Gastrocnemius medialis (tissue), 4 donors: ENCODE measurements at regions not wholly inside any gene's neighbourhood (a gene's known extent, or its start where the extent isn't known, plus 50 kb on each side); places are given as distances from the start of the nearest gene placed in this dataset.

Experiments used
- ATAC-seq, 2 donors: fragments of 150-250 bp; one replicate each; pipeline ENCODE4 v1.9.1; 2016
- DNase-seq, 2 donors: peaks; one replicate each; pipeline ENCODE4 v3.0.0-alpha.2; 2019
- H3K27ac ChIP-seq, 4 donors: fragments of 200-600 bp; sonication (generic); 1 replicate in 1 of 4; 2 replicates in 3 of 4; pipeline ENCODE4 v1.5.1; 2016 to 2018; ENCODE audit warnings: mild to moderate bottlenecking in 2 of 4, moderate library complexity in 1 of 4
- H3K27me3 ChIP-seq, 3 donors: fragments of 200-600 bp; sonication (generic) in 2 of 3; 1 replicate in 1 of 3; 2 replicates in 2 of 3; pipeline versions ENCODE4 v1.5.1 to v1.6.0; 2016 to 2019; ENCODE audit warnings: mild to moderate bottlenecking in 1 of 3, moderate library complexity in 1 of 3
- H3K36me3 ChIP-seq, 2 donors: fragments of 200-600 bp; sonication (generic) in 1 of 2; one replicate each; pipeline ENCODE4 v1.5.1; 2017 to 2018
- H3K4me1 ChIP-seq, 2 donors: fragments of 200-600 bp; sonication (generic) in 1 of 2; one replicate each; pipeline ENCODE4 v1.5.1; 2016 to 2017; ENCODE audit warnings: mild to moderate bottlenecking in 2 of 2
- H3K4me3 ChIP-seq, 4 donors: fragments of 200-600 bp; sonication (generic) in 3 of 4; 1 replicate in 1 of 4; 2 replicates in 3 of 4; pipeline ENCODE4 v1.5.1; 2016 to 2019; ENCODE audit warnings: mild to moderate bottlenecking in 2 of 4
- H3K9me3 ChIP-seq, 3 donors: fragments of 200-600 bp; sonication (generic) in 2 of 3; 1 replicate in 1 of 3; 2 replicates in 2 of 3; pipeline ENCODE4 v1.5.1; 2016 to 2019
- POLR2A ChIP-seq, 2 donors: fragments of 450-650 bp; IDR thresholded peaks; one replicate each; pipeline ENCODE4 v1.6.1; 2017; ENCODE audit warnings: antibody characterized with exemption in 2 of 2, mild to moderate bottlenecking in 2 of 2, moderate library complexity in 2 of 2
- in situ Hi-C, 4 donors: fragments of 200-750 bp; cut with MboI; loops; one replicate each; pipeline versions ENCODE4 v1.15.0 to v1.8.0; 2017; ENCODE audit warnings: low sequenced_read_pairs in 4 of 4
- intact Hi-C: fragments of 100-400 bp; cut with DNase I; formaldehyde crosslinking; loops from one replicate; pipeline ENCODE4 v1.15.1; 2023; ENCODE audit warnings: low total_unique reads
- TF ChIP-seq, protein P1 (sequence below), 5 experiments: fragments of 450-650 bp in 3 of 5; fragments of 200-600 bp in 2 of 5; sonication (generic) in 2 of 5; IDR thresholded peaks in 4 of 5; conservative IDR thresholded peaks in 1 of 5; 1 replicate in 4 of 5; 2 replicates in 1 of 5; pipeline ENCODE4 v1.5.1; 2016 to 2019; ENCODE audit warnings: antibody characterized with exemption in 5 of 5, mild to moderate bottlenecking in 3 of 5, moderate library complexity in 3 of 5

DNA sequence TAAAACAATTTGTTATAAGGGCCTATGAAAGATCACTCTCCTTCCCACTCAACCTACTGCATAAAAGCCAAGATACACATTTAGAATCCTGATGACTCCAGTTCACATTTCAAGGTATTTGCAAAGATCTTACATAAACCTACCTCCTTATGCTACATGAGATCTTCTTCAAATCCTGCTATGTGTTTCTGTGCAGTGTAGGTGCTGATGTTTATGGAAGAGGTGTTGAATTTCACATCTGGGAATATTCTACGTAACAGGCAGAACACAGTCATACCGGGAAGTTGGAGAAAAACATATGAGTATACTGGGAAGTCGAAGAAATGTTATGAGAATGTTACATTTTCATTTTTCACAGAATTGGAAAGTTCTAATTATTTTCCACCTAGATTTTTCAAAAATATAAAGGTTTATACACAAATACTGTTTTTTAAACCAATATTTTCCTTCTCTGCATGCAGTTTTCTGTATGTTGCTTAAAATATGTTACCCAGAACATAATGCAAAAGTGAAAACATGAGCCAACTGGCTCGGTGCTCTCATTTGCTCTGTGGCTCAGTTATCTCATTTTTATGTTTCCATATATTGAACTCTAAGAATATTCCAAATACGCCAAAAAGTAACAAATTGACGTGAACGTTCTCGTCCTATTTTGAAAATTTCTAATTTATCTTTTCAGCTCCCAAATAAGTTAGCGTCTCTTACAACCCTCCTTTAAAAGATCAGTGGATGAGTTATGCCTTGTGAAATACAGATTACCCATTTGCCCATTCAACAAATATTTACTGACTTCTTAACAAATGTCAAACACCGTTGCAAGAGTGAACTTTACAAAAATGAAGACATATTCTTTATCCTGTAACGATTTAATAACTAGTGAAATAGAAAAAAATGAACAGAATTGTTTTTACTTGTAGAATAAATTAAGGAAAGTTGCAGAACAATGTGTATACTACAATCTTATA lies 899.3 kb downstream of the STIM2 start:
- in situ Hi-C loops (no loop called here), intact Hi-C loops (no loop called here)
- no peak overlapping the region for H3K4me3 ChIP-seq
- H3K27ac ChIP-seq, result no peak overlapping the region
- no peaks in the 10 kb centered on the region for H3K27me3 ChIP-seq
- TF ChIP-seq POLR2A (IDR thresholded peaks at IDR 0.05), result no peak
- no peaks in the 10 kb centered on the region for H3K9me3 ChIP-seq
- no peaks in the 10 kb centered on the region for H3K4me1 ChIP-seq
- DNase-seq (no peak), ATAC-seq (no peak)
- no peaks in the 10 kb centered on the region for H3K36me3 ChIP-seq

DNA sequence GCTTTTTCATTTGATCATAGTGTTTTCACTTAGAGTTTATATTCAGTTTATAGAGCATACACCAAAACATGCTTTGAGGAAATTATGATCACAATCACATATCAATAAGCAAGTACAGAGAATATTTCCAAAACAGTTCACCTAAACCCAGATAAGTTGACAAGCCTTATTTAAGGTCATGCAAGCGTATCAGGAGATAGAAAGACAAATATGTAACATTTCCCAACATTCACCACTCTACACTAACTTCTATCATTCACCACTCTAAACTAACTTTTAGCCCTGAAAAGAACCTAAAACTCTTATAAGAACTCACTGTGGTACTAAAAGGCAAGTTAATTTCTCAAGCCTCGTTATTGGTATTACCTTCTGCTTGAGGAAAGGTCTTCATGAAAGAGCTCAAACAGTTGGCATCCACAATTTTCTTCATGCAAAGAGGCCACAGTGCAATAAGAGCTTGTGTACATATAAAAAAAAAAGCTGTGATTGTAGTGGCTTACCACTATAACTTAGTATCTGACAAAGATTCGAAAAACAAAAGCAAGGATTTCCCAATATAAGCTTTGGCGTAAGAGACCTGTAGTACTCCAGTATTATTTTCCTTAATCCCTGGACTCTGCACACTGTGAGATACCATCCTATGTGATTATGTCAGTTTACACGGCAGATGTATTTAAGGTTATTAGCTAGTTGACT lies 903.3 kb downstream of the STIM2 start:
- Histone ChIP-seq H3K4me1 (no peaks in the 10 kb centered on the region), H3K36me3 (no peaks in the 10 kb centered on the region), H3K9me3 (no peaks in the 10 kb centered on the region), H3K4me3 (no peak overlapping the region), H3K27me3 (no peaks in the 10 kb centered on the region), H3K27ac (no peak overlapping the region)
- ATAC-seq (no peak), DNase-seq (no peak)
- TF ChIP-seq, protein P1, sequence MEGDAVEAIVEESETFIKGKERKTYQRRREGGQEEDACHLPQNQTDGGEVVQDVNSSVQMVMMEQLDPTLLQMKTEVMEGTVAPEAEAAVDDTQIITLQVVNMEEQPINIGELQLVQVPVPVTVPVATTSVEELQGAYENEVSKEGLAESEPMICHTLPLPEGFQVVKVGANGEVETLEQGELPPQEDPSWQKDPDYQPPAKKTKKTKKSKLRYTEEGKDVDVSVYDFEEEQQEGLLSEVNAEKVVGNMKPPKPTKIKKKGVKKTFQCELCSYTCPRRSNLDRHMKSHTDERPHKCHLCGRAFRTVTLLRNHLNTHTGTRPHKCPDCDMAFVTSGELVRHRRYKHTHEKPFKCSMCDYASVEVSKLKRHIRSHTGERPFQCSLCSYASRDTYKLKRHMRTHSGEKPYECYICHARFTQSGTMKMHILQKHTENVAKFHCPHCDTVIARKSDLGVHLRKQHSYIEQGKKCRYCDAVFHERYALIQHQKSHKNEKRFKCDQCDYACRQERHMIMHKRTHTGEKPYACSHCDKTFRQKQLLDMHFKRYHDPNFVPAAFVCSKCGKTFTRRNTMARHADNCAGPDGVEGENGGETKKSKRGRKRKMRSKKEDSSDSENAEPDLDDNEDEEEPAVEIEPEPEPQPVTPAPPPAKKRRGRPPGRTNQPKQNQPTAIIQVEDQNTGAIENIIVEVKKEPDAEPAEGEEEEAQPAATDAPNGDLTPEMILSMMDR (IDR thresholded peaks at IDR 0.05 in 4 of 5, conservative IDR thresholded peaks at IDR 0.05 in 1 of 5), result no peak
- TF ChIP-seq POLR2A (IDR thresholded peaks at IDR 0.05), result no peak
- in situ Hi-C loops, result no loop called here
- intact Hi-C loops, result no loop called here

DNA sequence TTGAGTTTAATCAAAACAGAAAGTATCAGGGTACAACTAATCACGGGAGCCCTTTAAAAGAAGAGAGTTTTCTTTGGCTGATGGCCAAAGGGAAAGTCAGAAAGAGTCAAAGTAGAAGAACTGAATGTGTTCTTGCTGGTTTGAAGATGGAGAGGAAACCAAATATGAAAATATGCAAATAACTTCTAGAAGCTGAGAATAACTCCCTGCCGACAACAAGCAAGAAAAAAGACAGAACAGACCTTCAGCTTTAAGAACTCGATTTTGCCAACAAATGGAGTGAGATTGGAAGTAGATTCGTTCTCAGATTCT lies 903.8 kb downstream of the STIM2 start:
- Histone ChIP-seq H3K27me3 (no peaks in the 10 kb centered on the region), H3K27ac (no peak overlapping the region), H3K4me3 (no peak overlapping the region), H3K4me1 (no peaks in the 10 kb centered on the region), H3K36me3 (no peaks in the 10 kb centered on the region), H3K9me3 (no peaks in the 10 kb centered on the region)
- TF ChIP-seq POLR2A (IDR thresholded peaks at IDR 0.05), result no peak
- TF ChIP-seq, protein P1 (IDR thresholded peaks at IDR 0.05 in 4 of 5, conservative IDR thresholded peaks at IDR 0.05 in 1 of 5), result no peak
- DNase-seq (no peak), ATAC-seq (no peak)
- intact Hi-C loops (no loop called here), in situ Hi-C loops (no loop called here)

DNA sequence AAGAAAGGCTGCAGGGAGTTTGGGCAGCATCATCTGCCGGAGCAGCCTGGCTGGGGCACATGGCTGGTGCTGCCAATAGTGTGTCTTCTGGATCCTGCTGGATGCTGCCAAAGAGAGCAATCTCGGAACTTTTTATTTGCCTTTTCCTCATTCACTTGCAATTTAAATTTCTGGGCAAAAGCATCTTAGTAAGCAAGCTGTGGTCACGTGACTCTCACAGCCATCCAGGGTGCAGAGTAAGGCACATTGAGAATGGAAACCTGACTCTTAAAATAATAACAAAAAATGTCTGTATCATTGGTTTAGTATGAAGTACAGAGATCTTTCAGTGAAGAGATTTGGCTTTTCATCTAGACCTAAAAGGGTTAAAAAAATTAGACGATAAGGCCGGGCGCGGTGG lies 910.3 kb downstream of the STIM2 start:
- no peak for TF ChIP-seq POLR2A (IDR thresholded peaks at IDR 0.05)
- TF ChIP-seq, protein P1 (IDR thresholded peaks at IDR 0.05 in 4 of 5, conservative IDR thresholded peaks at IDR 0.05 in 1 of 5), result no peak
- no peaks in the 10 kb centered on the region for H3K4me1 ChIP-seq
- no peak overlapping the region for H3K27ac ChIP-seq
- in situ Hi-C loops, result no loop called here
- DNase-seq (no peak), ATAC-seq (no peak)
- H3K4me3 ChIP-seq, result no peak overlapping the region
- intact Hi-C loops, result no loop called here
- H3K36me3 ChIP-seq, result no peaks in the 10 kb centered on the region
- no peaks in the 10 kb centered on the region for H3K9me3 ChIP-seq
- H3K27me3 ChIP-seq, result no peaks in the 10 kb centered on the region

DNA sequence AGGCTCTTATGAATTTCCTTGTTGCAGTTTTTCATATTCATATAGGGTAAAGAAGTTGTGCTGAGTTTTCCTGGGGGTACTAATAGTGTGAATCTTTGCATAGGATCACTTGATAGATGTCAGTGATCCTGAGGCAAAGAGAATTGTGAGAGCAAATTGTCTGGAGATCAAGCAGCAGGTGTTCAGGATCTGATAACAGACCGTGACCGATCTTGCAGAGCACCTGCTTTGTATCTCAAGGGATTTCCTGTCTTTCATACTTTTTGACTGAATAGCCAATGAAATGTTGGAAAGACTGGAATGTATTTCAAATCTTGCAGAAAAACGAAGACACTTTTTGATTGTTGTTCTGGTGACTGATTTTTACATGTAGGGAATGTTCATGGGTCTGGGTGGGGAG lies 914.5 kb downstream of the STIM2 start:
- Histone ChIP-seq H3K27ac (no peak overlapping the region), H3K9me3 (no peaks in the 10 kb centered on the region), H3K27me3 (no peaks in the 10 kb centered on the region), H3K4me3 (no peak overlapping the region), H3K4me1 (no peaks in the 10 kb centered on the region), H3K36me3 (no peaks in the 10 kb centered on the region)
- in situ Hi-C loops (no loop called here), intact Hi-C loops (no loop called here)
- DNase-seq, result no peak
- no peak for ATAC-seq
- no peak for TF ChIP-seq POLR2A (IDR thresholded peaks at IDR 0.05)
- TF ChIP-seq, protein P1 (IDR thresholded peaks at IDR 0.05 in 4 of 5, conservative IDR thresholded peaks at IDR 0.05 in 1 of 5), result no peak
